ENCODE measurements at regions not wholly inside any gene's neighbourhood (a gene's known extent, or its start where the extent isn't known, plus 50 kb on each side); places are given as distances from the start of the nearest gene placed in this dataset.

- no peak for DNase-seq (ENCODE audit: low read depth in 3 of 3)
These were observed 142.6 kb upstream of the MCHR2 start for GRCh38 chr6:100136590-100136989.

DNA sequence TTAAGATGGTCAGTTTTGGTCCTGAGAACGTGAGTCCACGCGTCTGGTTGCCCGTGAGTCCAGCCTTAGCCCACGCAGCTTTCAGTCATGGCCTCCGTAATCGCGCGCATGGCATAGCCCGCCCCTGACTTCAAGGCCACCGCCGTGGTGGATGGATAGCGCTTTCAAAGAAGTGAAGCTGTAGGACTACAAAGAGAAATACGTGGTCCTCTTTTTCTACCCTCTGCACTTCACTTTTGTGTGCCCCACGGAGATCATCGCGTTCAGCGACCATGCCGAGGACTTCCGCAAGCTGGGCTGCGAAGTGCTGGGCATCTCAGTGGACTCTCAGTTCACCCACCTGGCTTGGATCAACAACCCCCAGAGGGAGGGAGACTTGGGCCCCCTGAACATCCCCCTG is 142.0 kb upstream of the MCHR2 start:
- no peak for DNase-seq (ENCODE audit: low read depth in 3 of 3)

- DNase-seq (ENCODE audit: low read depth in 3 of 3) = no peak
These were observed 140.7 kb upstream of the MCHR2 start for GRCh38 chr6:100134703-100135102.

DNA sequence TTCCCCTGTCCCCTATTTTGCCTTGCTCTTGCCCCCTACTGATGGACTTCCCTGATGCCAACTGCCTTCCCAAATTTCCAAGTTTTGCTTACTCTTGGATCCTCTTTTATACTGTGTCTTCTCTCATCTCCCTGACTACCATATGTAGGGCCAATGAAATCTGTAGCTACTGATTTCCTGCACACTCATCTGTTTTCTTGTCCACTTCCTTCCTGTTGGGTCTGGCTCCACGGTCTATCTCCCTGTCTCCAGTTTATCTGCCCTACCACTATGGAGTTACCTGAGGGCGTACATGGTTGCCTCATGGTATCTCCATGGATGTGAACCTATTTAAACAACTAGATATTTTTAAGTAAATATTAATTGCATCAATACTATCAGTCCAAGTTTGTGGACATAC is 140.3 kb upstream of the MCHR2 start:
- no peak for DNase-seq (ENCODE audit: low read depth in 3 of 3)

GRCh38 chr6:100132005-100132404 is 138.0 kb upstream of the MCHR2 start:
- no peak for DNase-seq (ENCODE audit: low read depth in 3 of 3)

DNA sequence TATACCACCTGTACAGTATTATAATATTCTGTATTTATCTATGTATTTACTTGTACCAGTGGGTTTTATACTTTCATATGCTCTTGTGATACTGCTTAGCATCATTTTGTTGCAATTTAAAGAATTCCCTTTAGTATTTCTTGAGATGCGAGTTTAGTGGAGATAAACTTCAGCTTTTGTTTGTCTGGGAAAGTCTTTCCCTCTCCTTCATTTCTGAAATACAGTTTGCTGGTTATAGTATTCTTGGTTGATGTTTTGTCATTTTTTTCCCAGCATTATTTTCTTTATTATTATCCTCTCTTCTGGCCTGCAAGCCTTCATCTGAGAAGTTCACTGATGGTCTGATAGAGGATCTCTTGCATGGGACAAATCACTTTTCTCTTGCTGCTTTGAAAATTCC is 136.6 kb upstream of the MCHR2 start:
- DNase-seq (ENCODE audit: low read depth in 3 of 3) = no peak

- DNase-seq (ENCODE audit: low read depth in 3 of 3) = no peak
These were observed 132.9 kb upstream of the MCHR2 start for GRCh38 chr6:100126790-100127484.

- no peak for DNase-seq (ENCODE audit: low read depth in 3 of 3)
These were observed 128.0 kb upstream of the MCHR2 start for GRCh38 chr6:100121854-100122609.

GRCh38 chr6:100119261-100119660 is 125.2 kb upstream of the MCHR2 start:
- no peak for DNase-seq (ENCODE audit: low read depth in 3 of 3)

DNA sequence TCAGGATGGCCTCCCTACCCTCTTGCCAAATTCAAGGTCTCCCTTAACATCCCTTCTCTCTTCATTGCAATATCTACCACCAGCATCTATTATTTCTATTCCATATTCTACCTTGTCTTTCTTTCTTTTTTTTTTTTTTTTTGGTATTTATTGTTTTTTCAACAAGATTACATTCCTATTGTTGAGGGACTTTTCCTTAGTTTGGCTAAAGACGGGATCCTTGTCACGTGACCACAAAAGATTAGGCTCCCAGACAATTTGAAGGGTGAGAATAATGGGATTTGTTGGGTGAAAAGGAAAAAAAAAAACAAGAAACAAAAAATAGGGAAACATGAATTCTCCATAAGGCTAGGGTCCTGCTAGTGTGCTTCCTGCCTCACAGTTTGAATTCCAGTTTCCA is 124.3 kb upstream of the MCHR2 start:
- no peak for DNase-seq (ENCODE audit: low read depth in 3 of 3)

DNA sequence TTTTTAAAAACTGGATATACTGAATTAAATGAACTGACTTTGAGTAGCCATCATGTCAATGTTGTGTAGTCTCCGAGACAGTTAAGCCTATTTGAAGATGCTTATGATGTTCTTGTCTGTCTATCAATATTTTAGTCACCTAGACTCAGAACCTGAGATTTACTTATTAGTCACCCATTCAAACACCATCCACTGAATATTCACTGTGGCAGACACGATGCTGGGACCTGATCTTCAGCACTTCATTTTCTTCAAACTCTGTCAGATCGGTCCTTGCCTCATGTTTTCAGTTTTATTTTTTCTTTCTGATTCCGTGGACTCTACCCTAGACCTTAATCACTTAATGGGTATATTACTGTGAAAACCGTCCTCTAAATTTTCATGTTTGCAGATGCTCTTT is 123.7 kb upstream of the MCHR2 start:
- no peak for DNase-seq (ENCODE audit: low read depth in 3 of 3)

- DNase-seq (ENCODE audit: low read depth in 3 of 3) = no peak
These were observed 122.6 kb upstream of the MCHR2 start for GRCh38 chr6:100116411-100117194.

DNA sequence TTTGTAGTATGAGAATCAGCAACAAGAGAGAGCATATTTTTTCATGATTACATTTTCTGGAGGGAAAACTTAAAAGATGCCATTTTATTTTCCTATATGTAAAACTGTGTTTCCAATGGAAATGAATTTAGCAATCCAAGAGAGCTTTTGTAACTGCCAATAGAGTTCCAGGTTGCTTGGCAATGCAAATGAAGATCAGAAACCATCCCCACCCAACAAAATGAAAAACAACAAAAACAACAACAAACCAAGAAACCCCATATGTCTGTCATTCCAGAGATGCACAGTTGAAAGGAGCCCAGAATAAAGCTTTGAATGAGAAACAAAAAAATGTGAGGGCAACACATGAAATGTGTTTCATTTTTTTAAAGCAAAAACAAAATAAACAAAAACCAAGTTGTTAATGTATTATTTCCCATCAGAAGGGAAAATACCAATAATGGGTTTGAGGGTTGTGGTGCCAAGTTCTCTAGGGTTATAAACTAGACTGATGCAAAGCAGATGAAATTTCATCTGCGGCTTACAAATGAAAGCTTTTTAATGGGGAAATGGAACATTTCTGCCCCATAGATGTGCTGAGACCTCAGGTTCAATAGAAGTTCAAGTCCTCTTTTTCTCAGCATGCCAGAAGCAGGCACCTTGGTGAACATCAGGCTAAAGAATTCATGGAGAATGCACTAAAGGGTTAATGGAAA is 121.5 kb upstream of the MCHR2 start:
- no peak for DNase-seq (ENCODE audit: low read depth in 3 of 3)

DNA sequence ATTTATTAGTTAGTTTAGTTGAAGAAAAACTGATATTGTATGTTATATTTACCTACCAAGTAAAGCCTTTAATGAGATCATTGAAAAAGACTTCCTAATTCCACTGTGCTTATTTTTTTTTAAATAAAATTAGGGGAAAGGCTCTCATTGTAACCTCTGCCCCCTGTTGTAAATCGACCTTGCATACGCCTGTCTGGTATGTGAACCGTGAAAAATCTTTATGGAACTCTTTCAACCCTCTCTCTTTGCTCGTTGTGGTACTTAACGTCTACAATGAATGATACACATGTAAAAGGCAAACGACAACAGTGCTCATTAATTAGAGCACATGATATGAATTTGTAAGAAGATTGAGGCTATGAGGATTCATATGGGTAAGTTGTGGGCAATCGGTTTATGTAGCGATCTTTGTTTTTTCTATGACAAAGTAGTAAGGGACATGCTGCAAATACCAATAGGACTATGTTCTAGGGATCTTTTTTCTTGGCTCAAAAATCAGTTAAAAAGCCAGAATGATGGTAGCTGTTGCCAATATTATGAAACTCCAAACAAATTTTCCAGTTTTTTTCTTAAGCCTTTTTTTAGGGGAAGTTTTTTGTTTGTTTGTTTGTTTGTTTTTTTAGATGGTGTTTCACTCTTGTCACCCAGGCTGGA is 119.0 kb upstream of the MCHR2 start:
- DNase-seq (ENCODE audit: low read depth in 3 of 3) = no peak

DNA sequence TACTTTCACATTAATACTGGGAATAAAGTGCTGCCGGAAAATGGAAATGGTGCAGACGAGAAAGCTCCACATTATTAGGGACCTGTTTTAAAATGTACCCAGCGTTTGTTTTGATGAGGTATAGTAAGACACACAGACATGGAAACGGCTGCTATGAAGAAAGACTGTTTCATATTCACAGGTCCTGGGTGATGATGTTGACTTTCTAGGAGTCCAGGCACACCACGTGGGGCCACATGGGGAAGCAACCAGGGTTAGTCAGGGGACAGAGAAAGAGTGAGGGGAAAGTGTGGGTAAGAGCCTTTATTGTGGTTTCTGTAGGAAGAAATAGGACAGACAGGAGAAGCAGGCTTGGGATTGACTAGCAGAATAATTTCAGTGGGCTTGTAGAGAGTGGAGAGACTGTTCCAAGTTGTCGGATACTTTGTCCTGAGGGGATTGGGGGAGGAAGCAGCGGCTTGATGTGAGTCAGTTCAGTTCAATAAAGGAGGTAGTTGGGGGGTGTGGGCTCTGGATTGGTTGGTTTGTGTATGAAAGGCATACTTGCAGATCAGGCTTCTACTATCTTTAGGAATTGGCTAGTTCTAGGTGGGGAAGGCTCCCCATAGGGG is 112.0 kb upstream of the MCHR2 start:
- DNase-seq (ENCODE audit: low read depth in 3 of 3) = no peak

DNA sequence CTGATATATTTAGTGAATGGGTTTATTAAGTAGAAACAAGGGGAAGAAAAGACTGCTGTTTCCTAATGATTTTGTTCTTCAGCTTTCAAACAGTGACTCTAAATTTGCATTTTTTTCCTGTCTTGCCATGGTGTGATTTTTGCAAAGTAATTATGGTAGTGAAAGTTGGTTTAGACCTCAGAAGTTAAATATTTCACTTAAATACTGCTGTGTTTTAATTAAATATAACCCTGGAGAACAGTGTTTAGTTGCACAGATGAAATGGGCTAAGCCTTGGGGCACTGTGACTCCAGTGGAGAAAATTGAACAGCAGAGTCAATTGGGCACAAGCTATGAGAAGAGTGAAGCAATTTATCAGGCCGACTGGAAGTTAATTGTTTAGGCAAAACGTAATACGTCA is 111.1 kb upstream of the MCHR2 start:
- no peak for DNase-seq (ENCODE audit: low read depth in 3 of 3)

- DNase-seq (ENCODE audit: low read depth in 3 of 3) = no peak
These were observed 109.9 kb upstream of the MCHR2 start for GRCh38 chr6:100103931-100104330.

GRCh38 chr6:100103194-100103593 is 109.2 kb upstream of the MCHR2 start:
- no peak for DNase-seq (ENCODE audit: low read depth in 3 of 3)

- DNase-seq (ENCODE audit: low read depth in 3 of 3) = no peak
These were observed 107.6 kb upstream of the MCHR2 start for GRCh38 chr6:100101644-100102043.

DNA sequence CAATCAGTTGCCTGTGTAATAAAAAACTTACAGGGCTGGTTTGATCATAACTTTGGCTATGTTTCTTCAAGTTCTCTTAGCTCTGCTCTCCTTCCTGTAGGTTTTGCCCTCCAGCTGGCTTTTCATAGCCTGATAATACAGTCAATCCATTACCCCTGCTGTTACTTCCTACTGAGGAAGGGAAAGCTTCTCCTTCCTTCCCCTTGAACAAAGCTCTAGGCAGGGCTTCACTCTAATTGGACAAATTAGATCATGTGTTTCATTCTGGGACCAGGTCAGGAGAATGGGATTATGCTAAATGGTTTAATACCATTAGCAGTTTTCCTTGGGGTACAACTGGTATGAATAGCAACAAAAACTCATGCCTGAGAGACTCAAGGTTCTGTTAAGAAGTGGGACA is 106.8 kb upstream of the MCHR2 start:
- DNase-seq (ENCODE audit: low read depth in 3 of 3) = no peak
